ENCODE measurements at regions not wholly inside any gene's neighbourhood (a gene's known extent, or its start where the extent isn't known, plus 50 kb on each side); places are given as distances from the start of the nearest gene placed in this dataset.

- no peaks in the 10 kb centered on the region for H3K27me3 Mint-ChIP-seq (ENCODE audit: insufficient read depth, unreplicated experiment)
- CTCF ChIA-PET = no interaction called here
- intact Hi-C loops (cut with micrococcal nuclease; ENCODE audit: unreplicated experiment) = no loop called here
- H3K9me3 ChIP-seq = no peaks in the 10 kb centered on the region; the same call in 1 of the 2 replicates
- H3K4me3 ChIP-seq (ENCODE audit: low read depth, low read length) = no peak overlapping the region
- no peaks in the 10 kb centered on the region; the same call in 1 of the 2 replicates for H3K27me3 ChIP-seq (replicated peaks; ENCODE audit: control insufficient read depth, insufficient read depth, low read length)
- H3K4me1 ChIP-seq = no peaks in the 10 kb centered on the region
- no peak for TF ChIP-seq CTCF (IDR thresholded peaks at IDR 0.05; ENCODE audit: insufficient read depth in 1 of 2, low read depth in 1 of 2, low read length in 1 of 2, severe bottlenecking in 1 of 2, unreplicated experiment in 1 of 2)
- BruUV-seq (replicated peaks) = no TSS peak
- no peak overlapping the region for H3K27ac Mint-ChIP-seq (ENCODE audit: unreplicated experiment)
- no peak for DNase-seq
- no peak overlapping the region for H3K4me3 Mint-ChIP-seq (ENCODE audit: unreplicated experiment)
- H3K4me1 Mint-ChIP-seq (ENCODE audit: low read depth, unreplicated experiment) = no peaks in the 10 kb centered on the region
- H3K9me3 Mint-ChIP-seq (ENCODE audit: unreplicated experiment) = no peaks in the 10 kb centered on the region
- no peaks in the 10 kb centered on the region for H3K36me3 Mint-ChIP-seq (ENCODE audit: insufficient read depth, unreplicated experiment)
- H3K36me3 ChIP-seq (ENCODE audit: control insufficient read depth, insufficient read depth, low read length) = no peaks in the 10 kb centered on the region
- POLR2A ChIA-PET = no interaction called here
Observed at GRCh38 chr5:97545446-97545845, 362.4 kb upstream of the RIOK2 start.

GRCh38 chr5:97545886-97546535, 363.0 kb upstream of the RIOK2 start:
- Mint-ChIP-seq H3K4me1 (ENCODE audit: low read depth, unreplicated experiment) (no peaks in the 10 kb centered on the region), H3K4me3 (ENCODE audit: unreplicated experiment) (no peak overlapping the region), H3K27ac (ENCODE audit: unreplicated experiment) (no peak overlapping the region), H3K27me3 (ENCODE audit: insufficient read depth, unreplicated experiment) (no peaks in the 10 kb centered on the region), H3K9me3 (ENCODE audit: unreplicated experiment) (no peaks in the 10 kb centered on the region), H3K36me3 (ENCODE audit: insufficient read depth, unreplicated experiment) (no peaks in the 10 kb centered on the region)
- no peaks in the 10 kb centered on the region for H3K36me3 ChIP-seq (ENCODE audit: control insufficient read depth, insufficient read depth, low read length)
- CTCF ChIA-PET = no interaction called here
- no peaks in the 10 kb centered on the region; the same call in 1 of the 2 replicates for H3K27me3 ChIP-seq (replicated peaks; ENCODE audit: control insufficient read depth, insufficient read depth, low read length)
- DNase-seq = no peak
- no peak for TF ChIP-seq CTCF (IDR thresholded peaks at IDR 0.05; ENCODE audit: insufficient read depth in 1 of 2, low read depth in 1 of 2, low read length in 1 of 2, severe bottlenecking in 1 of 2, unreplicated experiment in 1 of 2)
- H3K9me3 ChIP-seq = no peaks in the 10 kb centered on the region; the same call in 1 of the 2 replicates
- no peaks in the 10 kb centered on the region for H3K4me1 ChIP-seq
- intact Hi-C loops (cut with micrococcal nuclease; ENCODE audit: unreplicated experiment) = no loop called here
- POLR2A ChIA-PET = no interaction called here
- no TSS peak for BruUV-seq (replicated peaks)
- H3K4me3 ChIP-seq (ENCODE audit: low read depth, low read length) = no peak overlapping the region

GRCh38 chr5:97547430-97547829, 364.4 kb upstream of the RIOK2 start:
- H3K36me3 ChIP-seq (ENCODE audit: control insufficient read depth, insufficient read depth, low read length) = no peaks in the 10 kb centered on the region
- no peaks in the 10 kb centered on the region for H3K4me1 Mint-ChIP-seq (ENCODE audit: low read depth, unreplicated experiment)
- TF ChIP-seq CTCF (IDR thresholded peaks at IDR 0.05; ENCODE audit: insufficient read depth in 1 of 2, low read depth in 1 of 2, low read length in 1 of 2, severe bottlenecking in 1 of 2, unreplicated experiment in 1 of 2) = no peak
- no peaks in the 10 kb centered on the region for H3K4me1 ChIP-seq
- H3K27me3 Mint-ChIP-seq (ENCODE audit: insufficient read depth, unreplicated experiment) = no peaks in the 10 kb centered on the region
- no TSS peak for BruUV-seq (replicated peaks)
- no peak for DNase-seq
- intact Hi-C loops (cut with micrococcal nuclease; ENCODE audit: unreplicated experiment) = no loop called here
- POLR2A ChIA-PET = no interaction called here
- H3K9me3 ChIP-seq = no peaks in the 10 kb centered on the region; the same call in 1 of the 2 replicates
- CTCF ChIA-PET = no interaction called here
- H3K27me3 ChIP-seq (replicated peaks; ENCODE audit: control insufficient read depth, insufficient read depth, low read length) = no peaks in the 10 kb centered on the region; the same call in 1 of the 2 replicates
- no peaks in the 10 kb centered on the region for H3K36me3 Mint-ChIP-seq (ENCODE audit: insufficient read depth, unreplicated experiment)
- no peak overlapping the region for H3K4me3 ChIP-seq (ENCODE audit: low read depth, low read length)
- H3K4me3 Mint-ChIP-seq (ENCODE audit: unreplicated experiment) = no peak overlapping the region
- no peaks in the 10 kb centered on the region for H3K9me3 Mint-ChIP-seq (ENCODE audit: unreplicated experiment)
- H3K27ac Mint-ChIP-seq (ENCODE audit: unreplicated experiment) = no peak overlapping the region
